Keratinocyte (primary cell): ENCODE measurements at regions not wholly inside any gene's neighbourhood (a gene's known extent, or its start where the extent isn't known, plus 50 kb on each side); places are given as distances from the start of the nearest gene placed in this dataset.

Source experiments
- DNase-seq: peaks from one replicate; pipeline ENCODE4 v3.0.0-alpha.2; 2011; ENCODE audit warnings: low read depth, missing footprints, low spot score
- FAIRE-seq: peaks from 2 replicates; lab custom pipeline; 2011; peaks lifted over from hg19 to GRCh38; lab: Jason Lieb, UNC
- H2AFZ ChIP-seq: 2 replicates; pipeline ENCODE4 v1.6.0; 2012; ENCODE audit warnings: low read length, control low read depth, inconsistent platforms; ENCODE audit not compliant: control insufficient read depth
- H3K27ac ChIP-seq: 2 replicates; pipeline ENCODE4 v1.5.1; 2011; ENCODE audit warnings: low read length; ENCODE audit not compliant: control insufficient read depth, insufficient read depth
- H3K27me3 ChIP-seq: 3 replicates; pipeline ENCODE4 v1.6.0; 2011; ENCODE audit warnings: low read length; ENCODE audit not compliant: control insufficient read depth, insufficient read depth; ENCODE audit errors: extremely low read depth
- H3K36me3 ChIP-seq, 2 experiments: 2 replicates in 1 of 2; 3 replicates in 1 of 2; pipeline ENCODE4 v1.5.1; 2011; ENCODE audit warnings: low read length in 2 of 2, mild to moderate bottlenecking in 1 of 2; ENCODE audit not compliant: control insufficient read depth in 2 of 2, insufficient read depth in 2 of 2; ENCODE audit errors: extremely low read depth in 1 of 2
- H3K4me1 ChIP-seq: 3 replicates; pipeline ENCODE4 v1.5.1; 2011; ENCODE audit warnings: low read length; ENCODE audit not compliant: control insufficient read depth, insufficient read depth; ENCODE audit errors: extremely low read depth
- H3K4me2 ChIP-seq: 3 replicates; pipeline ENCODE4 v1.6.0; 2011; ENCODE audit warnings: low read depth, low read length; ENCODE audit not compliant: control insufficient read depth, insufficient read depth; ENCODE audit errors: extremely low read depth
- H3K4me3 ChIP-seq, 3 experiments: fragments of 200-600 bp in 1 of 3; sonication (generic) in 1 of 3; 2 replicates in 2 of 3; 3 replicates in 1 of 3; pipeline ENCODE4 v1.5.1; 2011 to 2016; ENCODE audit warnings: low read length in 3 of 3, mild to moderate bottlenecking in 3 of 3, control low read depth in 2 of 3, inconsistent platforms in 1 of 3, low read depth in 1 of 3, mixed read lengths in 1 of 3, mixed run types in 1 of 3, moderate library complexity in 1 of 3; ENCODE audit not compliant: control insufficient read depth in 2 of 3, insufficient read depth in 2 of 3; ENCODE audit errors: extremely low read depth in 1 of 3
- H3K79me2 ChIP-seq: 2 replicates; pipeline ENCODE4 v1.6.0; 2012; ENCODE audit warnings: low read length; ENCODE audit not compliant: control insufficient read depth, insufficient read depth
- H3K9ac ChIP-seq: 3 replicates; pipeline ENCODE4 v1.6.0; 2011; ENCODE audit warnings: low read length; ENCODE audit not compliant: control insufficient read depth, insufficient read depth; ENCODE audit errors: extremely low read depth
- H3K9me1 ChIP-seq: 3 replicates; pipeline ENCODE4 v1.6.0; 2011; ENCODE audit warnings: low read length; ENCODE audit not compliant: control insufficient read depth, insufficient read depth; ENCODE audit errors: extremely low read depth
- H3K9me3 ChIP-seq: 2 replicates; pipeline ENCODE4 v1.5.1; 2012; ENCODE audit warnings: low read depth, low read length; ENCODE audit not compliant: control insufficient read depth
- H4K20me1 ChIP-seq: 3 replicates; pipeline ENCODE4 v1.6.0; 2011; ENCODE audit warnings: low read length; ENCODE audit not compliant: control insufficient read depth, insufficient read depth; ENCODE audit errors: extremely low read depth
- CTCF ChIP-seq, 3 experiments: IDR thresholded peaks in 1 of 3; conservative IDR thresholded peaks in 1 of 3; optimal IDR thresholded peaks in 1 of 3; 2 replicates in 2 of 3; 3 replicates in 1 of 3; pipeline versions ENCODE3 to v1.5.1; 2011; ENCODE audit warnings: low read length in 3 of 3, mild to moderate bottlenecking in 3 of 3, moderate library complexity in 2 of 3, control low read depth in 1 of 3, inconsistent platforms in 1 of 3; ENCODE audit not compliant: insufficient read depth in 2 of 3; ENCODE audit errors: extremely low read depth in 1 of 3
- EZH2 ChIP-seq: IDR thresholded peaks from one replicate; pipeline ENCODE4 v1.6.1; 2012; ENCODE audit warnings: inconsistent platforms, mild to moderate bottlenecking, low read length, moderate library complexity
- dilution Hi-C: fragments of 300-500 bp; cut with MboI; formaldehyde crosslinking; loops from one replicate; pipeline ENCODE4 v1.7.0; 2020; ENCODE audit warnings: low sequenced_read_pairs; ENCODE audit not compliant: extremely low pct_ligation_motif_present

DNA sequence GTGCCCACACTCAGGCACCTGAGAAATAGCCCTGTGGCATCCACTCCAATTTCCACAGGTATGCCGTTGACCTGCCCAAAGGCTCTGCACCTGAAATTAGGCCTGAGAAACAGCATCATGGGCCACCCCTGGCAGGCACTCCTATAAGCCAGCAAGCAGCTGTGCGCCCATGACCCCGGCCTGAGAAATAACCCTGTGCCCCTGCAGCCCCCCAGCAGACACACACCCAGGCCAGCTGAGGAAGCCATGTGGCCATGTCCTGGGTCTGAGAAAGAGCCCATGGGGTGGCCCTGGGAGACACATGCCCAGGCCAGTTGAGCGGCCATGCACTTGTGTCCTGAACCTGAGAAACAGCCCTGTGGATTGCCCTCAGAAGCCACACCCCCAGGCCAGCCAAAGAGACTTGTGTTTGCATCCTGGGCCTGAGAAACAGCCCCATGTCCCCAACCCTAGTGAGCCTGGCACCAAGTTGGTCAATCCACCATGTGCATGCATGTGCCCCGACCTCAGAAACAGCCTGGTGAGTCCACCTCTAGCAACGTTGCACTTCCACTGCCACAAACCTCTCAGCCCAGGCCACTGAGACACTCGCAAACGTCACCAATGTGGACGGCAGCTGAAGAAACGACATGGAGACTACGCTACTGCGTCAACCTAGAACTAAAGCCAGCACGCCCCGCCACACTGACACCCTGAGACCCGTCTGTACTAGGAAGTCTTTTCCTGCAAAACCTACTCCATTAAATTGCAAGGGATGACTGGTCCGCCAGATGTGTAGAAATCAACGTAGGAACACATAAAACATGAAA lies 411.9 kb downstream of the TMEM121 start:
- H3K9ac ChIP-seq: no peak overlapping the region
- FAIRE-seq (no peak), DNase-seq (no peak)
- H3K27me3 ChIP-seq: no peaks in the 10 kb centered on the region
- no peaks in the 10 kb centered on the region for H3K79me2 ChIP-seq
- H3K4me2 ChIP-seq: no peak overlapping the region
- H2AFZ ChIP-seq: no peak overlapping the region
- H3K27ac ChIP-seq: no peak overlapping the region
- TF ChIP-seq EZH2 (no peak), CTCF (optimal IDR thresholded peaks at IDR 0.05 in 1 of 3, IDR thresholded peaks at IDR 0.05 in 1 of 3, conservative IDR thresholded peaks at IDR 0.05 in 1 of 3; ENCODE audit: extremely low read depth in 1 of 3, insufficient read depth in 2 of 3, low read length in 3 of 3) (no peak)
- H3K4me1 ChIP-seq: no peaks in the 10 kb centered on the region
- dilution Hi-C loops: no loop called here
- H3K4me3 ChIP-seq: no peak overlapping the region
- peaks cover 8% of the 10 kb centered on the region for H3K9me3 ChIP-seq
- no peaks in the 10 kb centered on the region for H3K9me1 ChIP-seq
- H4K20me1 ChIP-seq: no peaks in the 10 kb centered on the region
- no peaks in the 10 kb centered on the region for H3K36me3 ChIP-seq

GRCh38 chr14:105938959-105939358 lies 412.6 kb downstream of the TMEM121 start:
- Histone ChIP-seq H3K4me1 (no peaks in the 10 kb centered on the region), H3K9me3 (peaks cover 8% of the 10 kb centered on the region), H3K9me1 (no peaks in the 10 kb centered on the region), H3K79me2 (no peaks in the 10 kb centered on the region), H4K20me1 (no peaks in the 10 kb centered on the region), H3K4me3 (no peak overlapping the region), H2AFZ (no peak overlapping the region), H3K36me3 (no peaks in the 10 kb centered on the region), H3K27me3 (no peaks in the 10 kb centered on the region), H3K27ac (no peak overlapping the region), H3K4me2 (no peak overlapping the region), H3K9ac (no peak overlapping the region)
- dilution Hi-C loops: no loop called here
- DNase-seq (no peak), FAIRE-seq (no peak)
- no peak for TF ChIP-seq CTCF (optimal IDR thresholded peaks at IDR 0.05 in 1 of 3, IDR thresholded peaks at IDR 0.05 in 1 of 3, conservative IDR thresholded peaks at IDR 0.05 in 1 of 3; ENCODE audit: extremely low read depth in 1 of 3, insufficient read depth in 2 of 3, low read length in 3 of 3)
- no peak for TF ChIP-seq EZH2
